ENCODE measurements at regions not wholly inside any gene's neighbourhood (a gene's known extent, or its start where the extent isn't known, plus 50 kb on each side); places are given as distances from the start of the nearest gene placed in this dataset.

DNA sequence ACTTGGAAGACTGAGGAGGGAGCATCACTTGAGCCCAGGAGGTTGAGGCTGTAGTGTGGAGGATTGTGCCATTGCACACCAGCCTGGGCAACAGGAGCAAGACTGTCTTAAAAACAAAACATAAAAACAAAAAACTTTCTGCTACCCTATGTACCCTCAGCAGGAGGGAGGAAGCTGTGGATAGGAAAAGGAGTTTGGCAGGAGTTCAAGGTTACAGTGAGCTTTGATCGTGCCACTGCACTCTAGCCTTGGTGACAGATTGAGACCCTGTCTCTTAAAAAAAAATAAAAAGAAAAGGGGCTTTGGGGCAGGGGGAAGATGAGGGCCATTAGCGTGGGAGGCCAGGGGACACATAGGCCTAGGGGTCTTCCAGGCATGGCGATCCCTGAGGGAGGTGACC, 135.7 kb downstream of the DHX35 start:
- DNase-seq (ENCODE audit: low spot score) (no peak), ATAC-seq (no peak)
- H3K4me1 Mint-ChIP-seq, result 0 out of 3 replicates have a peak, but pooled peaks cover 2% of the 10 kb centered on the region
- no peak overlapping the region for H3K27ac Mint-ChIP-seq
- H3K36me3 Mint-ChIP-seq (ENCODE audit: low read depth), result no peaks in the 10 kb centered on the region
- Histone ChIP-seq H3K4me2 (no peak overlapping the region), H3K4me1 (ENCODE audit: insufficient read depth) (no peaks in the 10 kb centered on the region), H3F3A (replicated peaks; ENCODE audit: low read depth) (no peaks in the 10 kb centered on the region), H3K9me2 (ENCODE audit: insufficient read depth) (peaks cover 3% of the 10 kb centered on the region; the same call in 1 of the 2 replicates), H3K36me3 (ENCODE audit: insufficient read depth) (no peaks in the 10 kb centered on the region), H4K20me1 (replicated peaks; ENCODE audit: insufficient read depth) (no peaks in the 10 kb centered on the region), H3K79me2 (replicated peaks; ENCODE audit: insufficient read depth) (no peaks in the 10 kb centered on the region), H3K4me3 (no peak overlapping the region), H2AFZ (no peak overlapping the region), H3K27ac (ENCODE audit: low read depth) (no peak overlapping the region), H3K27me3 (ENCODE audit: insufficient read depth) (no peaks in the 10 kb centered on the region)
- no peaks in the 10 kb centered on the region; the same call in 2 of the 3 replicates for H3K9me3 Mint-ChIP-seq
- peaks cover 2% of the 10 kb centered on the region for H3K27me3 Mint-ChIP-seq (ENCODE audit: insufficient read depth, low read depth, poor library complexity)
- no peak for TF ChIP-seq ZNF114 (CRISPR knock-in tag; IDR thresholded peaks at IDR 0.05)
- TF ChIP-seq, protein P1, sequence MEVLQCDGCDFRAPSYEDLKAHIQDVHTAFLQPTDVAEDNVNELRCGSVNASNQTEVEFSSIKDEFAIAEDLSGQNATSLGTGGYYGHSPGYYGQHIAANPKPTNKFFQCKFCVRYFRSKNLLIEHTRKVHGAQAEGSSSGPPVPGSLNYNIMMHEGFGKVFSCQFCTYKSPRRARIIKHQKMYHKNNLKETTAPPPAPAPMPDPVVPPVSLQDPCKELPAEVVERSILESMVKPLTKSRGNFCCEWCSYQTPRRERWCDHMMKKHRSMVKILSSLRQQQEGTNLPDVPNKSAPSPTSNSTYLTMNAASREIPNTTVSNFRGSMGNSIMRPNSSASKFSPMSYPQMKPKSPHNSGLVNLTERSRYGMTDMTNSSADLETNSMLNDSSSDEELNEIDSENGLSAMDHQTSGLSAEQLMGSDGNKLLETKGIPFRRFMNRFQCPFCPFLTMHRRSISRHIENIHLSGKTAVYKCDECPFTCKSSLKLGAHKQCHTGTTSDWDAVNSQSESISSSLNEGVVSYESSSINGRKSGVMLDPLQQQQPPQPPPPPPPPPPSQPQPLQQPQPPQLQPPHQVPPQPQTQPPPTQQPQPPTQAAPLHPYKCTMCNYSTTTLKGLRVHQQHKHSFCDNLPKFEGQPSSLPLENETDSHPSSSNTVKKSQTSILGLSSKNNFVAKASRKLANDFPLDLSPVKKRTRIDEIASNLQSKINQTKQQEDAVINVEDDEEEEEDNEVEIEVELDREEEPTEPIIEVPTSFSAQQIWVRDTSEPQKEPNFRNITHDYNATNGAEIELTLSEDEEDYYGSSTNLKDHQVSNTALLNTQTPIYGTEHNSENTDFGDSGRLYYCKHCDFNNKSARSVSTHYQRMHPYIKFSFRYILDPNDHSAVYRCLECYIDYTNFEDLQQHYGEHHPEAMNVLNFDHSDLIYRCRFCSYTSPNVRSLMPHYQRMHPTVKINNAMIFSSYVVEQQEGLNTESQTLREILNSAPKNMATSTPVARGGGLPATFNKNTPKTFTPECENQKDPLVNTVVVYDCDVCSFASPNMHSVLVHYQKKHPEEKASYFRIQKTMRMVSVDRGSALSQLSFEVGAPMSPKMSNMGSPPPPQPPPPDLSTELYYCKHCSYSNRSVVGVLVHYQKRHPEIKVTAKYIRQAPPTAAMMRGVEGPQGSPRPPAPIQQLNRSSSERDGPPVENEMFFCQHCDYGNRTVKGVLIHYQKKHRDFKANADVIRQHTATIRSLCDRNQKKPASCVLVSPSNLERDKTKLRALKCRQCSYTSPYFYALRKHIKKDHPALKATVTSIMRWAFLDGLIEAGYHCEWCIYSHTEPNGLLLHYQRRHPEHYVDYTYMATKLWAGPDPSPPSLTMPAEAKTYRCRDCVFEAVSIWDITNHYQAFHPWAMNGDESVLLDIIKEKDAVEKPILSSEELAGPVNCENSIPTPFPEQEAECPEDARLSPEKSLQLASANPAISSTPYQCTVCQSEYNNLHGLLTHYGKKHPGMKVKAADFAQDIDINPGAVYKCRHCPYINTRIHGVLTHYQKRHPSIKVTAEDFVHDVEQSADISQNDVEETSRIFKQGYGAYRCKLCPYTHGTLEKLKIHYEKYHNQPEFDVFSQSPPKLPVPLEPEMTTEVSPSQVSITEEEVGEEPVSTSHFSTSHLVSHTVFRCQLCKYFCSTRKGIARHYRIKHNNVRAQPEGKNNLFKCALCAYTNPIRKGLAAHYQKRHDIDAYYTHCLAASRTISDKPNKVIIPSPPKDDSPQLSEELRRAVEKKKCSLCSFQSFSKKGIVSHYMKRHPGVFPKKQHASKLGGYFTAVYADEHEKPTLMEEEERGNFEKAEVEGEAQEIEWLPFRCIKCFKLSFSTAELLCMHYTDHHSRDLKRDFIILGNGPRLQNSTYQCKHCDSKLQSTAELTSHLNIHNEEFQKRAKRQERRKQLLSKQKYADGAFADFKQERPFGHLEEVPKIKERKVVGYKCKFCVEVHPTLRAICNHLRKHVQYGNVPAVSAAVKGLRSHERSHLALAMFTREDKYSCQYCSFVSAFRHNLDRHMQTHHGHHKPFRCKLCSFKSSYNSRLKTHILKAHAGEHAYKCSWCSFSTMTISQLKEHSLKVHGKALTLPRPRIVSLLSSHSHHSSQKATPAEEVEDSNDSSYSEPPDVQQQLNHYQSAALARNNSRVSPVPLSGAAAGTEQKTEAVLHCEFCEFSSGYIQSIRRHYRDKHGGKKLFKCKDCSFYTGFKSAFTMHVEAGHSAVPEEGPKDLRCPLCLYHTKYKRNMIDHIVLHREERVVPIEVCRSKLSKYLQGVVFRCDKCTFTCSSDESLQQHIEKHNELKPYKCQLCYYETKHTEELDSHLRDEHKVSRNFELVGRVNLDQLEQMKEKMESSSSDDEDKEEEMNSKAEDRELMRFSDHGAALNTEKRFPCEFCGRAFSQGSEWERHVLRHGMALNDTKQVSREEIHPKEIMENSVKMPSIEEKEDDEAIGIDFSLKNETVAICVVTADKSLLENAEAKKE (CRISPR knock-in tag; IDR thresholded peaks at IDR 0.05), result no peak
- TF ChIP-seq STAT1 (IDR thresholded peaks at IDR 0.05; ENCODE audit: unreplicated experiment), result no peak
- TF ChIP-seq, protein P2, sequence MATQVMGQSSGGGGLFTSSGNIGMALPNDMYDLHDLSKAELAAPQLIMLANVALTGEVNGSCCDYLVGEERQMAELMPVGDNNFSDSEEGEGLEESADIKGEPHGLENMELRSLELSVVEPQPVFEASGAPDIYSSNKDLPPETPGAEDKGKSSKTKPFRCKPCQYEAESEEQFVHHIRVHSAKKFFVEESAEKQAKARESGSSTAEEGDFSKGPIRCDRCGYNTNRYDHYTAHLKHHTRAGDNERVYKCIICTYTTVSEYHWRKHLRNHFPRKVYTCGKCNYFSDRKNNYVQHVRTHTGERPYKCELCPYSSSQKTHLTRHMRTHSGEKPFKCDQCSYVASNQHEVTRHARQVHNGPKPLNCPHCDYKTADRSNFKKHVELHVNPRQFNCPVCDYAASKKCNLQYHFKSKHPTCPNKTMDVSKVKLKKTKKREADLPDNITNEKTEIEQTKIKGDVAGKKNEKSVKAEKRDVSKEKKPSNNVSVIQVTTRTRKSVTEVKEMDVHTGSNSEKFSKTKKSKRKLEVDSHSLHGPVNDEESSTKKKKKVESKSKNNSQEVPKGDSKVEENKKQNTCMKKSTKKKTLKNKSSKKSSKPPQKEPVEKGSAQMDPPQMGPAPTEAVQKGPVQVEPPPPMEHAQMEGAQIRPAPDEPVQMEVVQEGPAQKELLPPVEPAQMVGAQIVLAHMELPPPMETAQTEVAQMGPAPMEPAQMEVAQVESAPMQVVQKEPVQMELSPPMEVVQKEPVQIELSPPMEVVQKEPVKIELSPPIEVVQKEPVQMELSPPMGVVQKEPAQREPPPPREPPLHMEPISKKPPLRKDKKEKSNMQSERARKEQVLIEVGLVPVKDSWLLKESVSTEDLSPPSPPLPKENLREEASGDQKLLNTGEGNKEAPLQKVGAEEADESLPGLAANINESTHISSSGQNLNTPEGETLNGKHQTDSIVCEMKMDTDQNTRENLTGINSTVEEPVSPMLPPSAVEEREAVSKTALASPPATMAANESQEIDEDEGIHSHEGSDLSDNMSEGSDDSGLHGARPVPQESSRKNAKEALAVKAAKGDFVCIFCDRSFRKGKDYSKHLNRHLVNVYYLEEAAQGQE (IDR thresholded peaks at IDR 0.05; ENCODE audit: unreplicated experiment), result no peak
- no peak for TF ChIP-seq JUNB (IDR thresholded peaks at IDR 0.05; ENCODE audit: unreplicated experiment)
- TF ChIP-seq, protein P3, sequence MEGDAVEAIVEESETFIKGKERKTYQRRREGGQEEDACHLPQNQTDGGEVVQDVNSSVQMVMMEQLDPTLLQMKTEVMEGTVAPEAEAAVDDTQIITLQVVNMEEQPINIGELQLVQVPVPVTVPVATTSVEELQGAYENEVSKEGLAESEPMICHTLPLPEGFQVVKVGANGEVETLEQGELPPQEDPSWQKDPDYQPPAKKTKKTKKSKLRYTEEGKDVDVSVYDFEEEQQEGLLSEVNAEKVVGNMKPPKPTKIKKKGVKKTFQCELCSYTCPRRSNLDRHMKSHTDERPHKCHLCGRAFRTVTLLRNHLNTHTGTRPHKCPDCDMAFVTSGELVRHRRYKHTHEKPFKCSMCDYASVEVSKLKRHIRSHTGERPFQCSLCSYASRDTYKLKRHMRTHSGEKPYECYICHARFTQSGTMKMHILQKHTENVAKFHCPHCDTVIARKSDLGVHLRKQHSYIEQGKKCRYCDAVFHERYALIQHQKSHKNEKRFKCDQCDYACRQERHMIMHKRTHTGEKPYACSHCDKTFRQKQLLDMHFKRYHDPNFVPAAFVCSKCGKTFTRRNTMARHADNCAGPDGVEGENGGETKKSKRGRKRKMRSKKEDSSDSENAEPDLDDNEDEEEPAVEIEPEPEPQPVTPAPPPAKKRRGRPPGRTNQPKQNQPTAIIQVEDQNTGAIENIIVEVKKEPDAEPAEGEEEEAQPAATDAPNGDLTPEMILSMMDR (conservative IDR thresholded peaks at IDR 0.05; ENCODE audit: low read depth in 2 of 2), result no peak
- TF ChIP-seq NANOG (IDR thresholded peaks at IDR 0.05; ENCODE audit: borderline replicate concordance), result no peak
- TF ChIP-seq, protein P4, sequence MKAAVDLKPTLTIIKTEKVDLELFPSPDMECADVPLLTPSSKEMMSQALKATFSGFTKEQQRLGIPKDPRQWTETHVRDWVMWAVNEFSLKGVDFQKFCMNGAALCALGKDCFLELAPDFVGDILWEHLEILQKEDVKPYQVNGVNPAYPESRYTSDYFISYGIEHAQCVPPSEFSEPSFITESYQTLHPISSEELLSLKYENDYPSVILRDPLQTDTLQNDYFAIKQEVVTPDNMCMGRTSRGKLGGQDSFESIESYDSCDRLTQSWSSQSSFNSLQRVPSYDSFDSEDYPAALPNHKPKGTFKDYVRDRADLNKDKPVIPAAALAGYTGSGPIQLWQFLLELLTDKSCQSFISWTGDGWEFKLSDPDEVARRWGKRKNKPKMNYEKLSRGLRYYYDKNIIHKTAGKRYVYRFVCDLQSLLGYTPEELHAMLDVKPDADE (IDR thresholded peaks at IDR 0.05), result no peak
- TF ChIP-seq EZH2phosphoT487 (IDR thresholded peaks at IDR 0.05; ENCODE audit: unreplicated experiment), result no peak
- H3K4me3 Mint-ChIP-seq, result no peak overlapping the region
